HCT116 (cell line): ENCODE measurements at regions not wholly inside any gene's neighbourhood (a gene's known extent, or its start where the extent isn't known, plus 50 kb on each side); places are given as distances from the start of the nearest gene placed in this dataset.

Experiments used
- ATAC-seq: fragments of 200-7000 bp; cut with Tn5 transposase; 2 replicates; pipeline ENCODE4 v1.9.1; 2020; ENCODE audit warnings: mild to moderate bottlenecking, moderate library complexity
- BruUV-seq: library from RNA; stranded (reverse); fragments of 400-500 nt; replicated peaks from 2 replicates; lab custom pipeline; 2021; lab: Mats Ljungman, UMichigan
- CTCF ChIA-PET: fragments of 300-600 bp; sonication (Branson Sonifier 250); formaldehyde crosslinking; loops from one replicate; lab custom pipeline; 2021; ENCODE audit warnings: antibody characterized with exemption; lab: Charles Lee
- POLR2A ChIA-PET: fragments of 300-600, 350-600 bp; sonication (Branson Sonifier 250); formaldehyde crosslinking; loops from one replicate; lab custom pipeline; 2021; ENCODE audit warnings: antibody characterized with exemption; lab: Charles Lee
- RAD21 ChIA-PET, 2 experiments: fragments of 300-600 bp; sonication (Branson Sonifier 250); formaldehyde crosslinking; loops; one replicate each; lab custom pipeline; 2023; ENCODE audit warnings: low total read pairs in 2 of 2; ENCODE audit not compliant: uncharacterized antibody in 2 of 2, unreplicated experiment in 2 of 2, low non-redundant PET in 1 of 2; lab: Charles Lee
- DNase-seq: peaks from one replicate; pipeline ENCODE4 v3.0.0-alpha.2; 2010; ENCODE audit warnings: low read depth, low spot score
- H2AFZ ChIP-seq: fragments of 200-600 bp; shearing (Covaris generic), sonication (generic); 2 replicates; pipeline ENCODE4 v1.6.1; 2017; ENCODE audit warnings: low read depth, mixed run types, mixed read lengths, antibody characterized with exemption, low read length; ENCODE audit not compliant: poor library complexity, severe bottlenecking
- H3K27ac ChIP-seq: 2 replicates; pipeline ENCODE4 v1.5.1; 2012; ENCODE audit warnings: low read depth, low read length
- H3K27me3 ChIP-seq: fragments of 200-600 bp; sonication (generic); 2 replicates; pipeline ENCODE4 v1.6.1; 2016; ENCODE audit warnings: mixed run types, low read length, mixed read lengths; ENCODE audit not compliant: insufficient read depth
- H3K36me3 ChIP-seq, 2 experiments: fragments of 200-500 bp in 1 of 2; fragments of 200-600 bp in 1 of 2; sonication (Bioruptor generic) in 1 of 2; sonication (generic) in 1 of 2; 2 replicates each; pipeline versions ENCODE4 v1.5.1 to v1.6.1; 2014 to 2016; ENCODE audit warnings: low read length in 2 of 2, inconsistent platforms in 1 of 2, mixed read lengths in 1 of 2, mixed run types in 1 of 2; ENCODE audit not compliant: insufficient read depth in 2 of 2, control insufficient read depth in 1 of 2
- H3K4me1 ChIP-seq, 2 experiments: fragments of 200-600 bp in 1 of 2; sonication (generic) in 1 of 2; 2 replicates each; pipeline versions ENCODE4 v1.5.1 to v1.6.1; 2012 to 2017; ENCODE audit warnings: low read length in 2 of 2, inconsistent platforms in 1 of 2, mild to moderate bottlenecking in 1 of 2, mixed read lengths in 1 of 2, mixed run types in 1 of 2, moderate library complexity in 1 of 2; ENCODE audit not compliant: insufficient read depth in 2 of 2, control insufficient read depth in 1 of 2
- H3K4me2 ChIP-seq: fragments of 200-600 bp; sonication (generic); 2 replicates; pipeline ENCODE4 v1.6.1; 2017; ENCODE audit warnings: mixed run types, low read length, mixed read lengths
- H3K4me3 ChIP-seq, 2 experiments: fragments of 200-600 bp in 1 of 2; sonication (generic) in 1 of 2; replicated peaks in 1 of 2; 2 replicates each; pipeline ENCODE4 v1.5.1; 2011 to 2016; ENCODE audit warnings: low read length in 2 of 2, control low read depth in 1 of 2, low read depth in 1 of 2, mild to moderate bottlenecking in 1 of 2, mixed read lengths in 1 of 2, mixed run types in 1 of 2
- H3K79me2 ChIP-seq: fragments of 200-600 bp; sonication (generic); 2 replicates; pipeline ENCODE4 v1.6.1; 2017; ENCODE audit warnings: mild to moderate bottlenecking, mixed run types, low read length, moderate library complexity, mixed read lengths; ENCODE audit not compliant: insufficient read depth
- H3K9ac ChIP-seq: fragments of 200-600 bp; sonication (generic); 2 replicates; pipeline ENCODE4 v1.6.1; 2016; ENCODE audit warnings: low read length, mixed read lengths
- H3K9me2 ChIP-seq: fragments of 200-600 bp; sonication (generic), shearing (Covaris generic); 2 replicates; pipeline ENCODE4 v1.6.1; 2017; ENCODE audit warnings: mixed run types, mild to moderate bottlenecking, moderate library complexity; ENCODE audit not compliant: insufficient read depth
- H3K9me3 ChIP-seq, 2 experiments: fragments of 200-500 bp in 1 of 2; fragments of 200-600 bp in 1 of 2; sonication (Bioruptor generic) in 1 of 2; sonication (generic) in 1 of 2; 2 replicates each; pipeline ENCODE4 v1.6.1; 2014 to 2017; ENCODE audit warnings: low read length in 2 of 2, mixed read lengths in 2 of 2, inconsistent platforms in 1 of 2, low read depth in 1 of 2, mild to moderate bottlenecking in 1 of 2, mixed run types in 1 of 2, moderate library complexity in 1 of 2; ENCODE audit not compliant: control insufficient read depth in 1 of 2, insufficient read depth in 1 of 2
- H4K20me1 ChIP-seq: fragments of 200-600 bp; sonication (generic), shearing (Covaris generic); 2 replicates; pipeline ENCODE4 v1.6.1; 2017; ENCODE audit warnings: mixed run types, mild to moderate bottlenecking, moderate library complexity; ENCODE audit not compliant: insufficient read depth
- CBX3 ChIP-seq: IDR thresholded peaks from 2 replicates; pipeline ENCODE4 v1.6.1; 2012; ENCODE audit warnings: low read depth
- EGR1 ChIP-seq: IDR thresholded peaks from 2 replicates; pipeline ENCODE4 v1.6.1; 2012; ENCODE audit warnings: low read depth
- FOSL1 ChIP-seq: IDR thresholded peaks from 2 replicates; pipeline ENCODE4 v1.6.1; 2012; ENCODE audit warnings: low read depth
- SP1 ChIP-seq: IDR thresholded peaks from 2 replicates; pipeline ENCODE4 v1.6.1; 2012; ENCODE audit warnings: low read depth
- YY1 ChIP-seq: IDR thresholded peaks from 2 replicates; pipeline ENCODE4 v1.6.1; 2011; ENCODE audit warnings: low read length, low read depth, moderate library complexity, mild to moderate bottlenecking; ENCODE audit not compliant: insufficient replicate concordance; ENCODE audit errors: extremely low read depth
- ZFX ChIP-seq: fragments of 450-650 bp; IDR thresholded peaks from 2 replicates; pipeline ENCODE4 v1.6.1; 2017
- ZNF274 ChIP-seq: fragments of 200-500 bp; sonication (Bioruptor generic); IDR thresholded peaks from 2 replicates; pipeline ENCODE4 v1.6.1; 2014; ENCODE audit warnings: mild to moderate bottlenecking, low read depth, low read length, inconsistent platforms
- intact Hi-C: fragments of 100-400 bp; cut with micrococcal nuclease; formaldehyde crosslinking; loops from 2 replicates; pipeline ENCODE4 v1.10.0; 2022
- TF ChIP-seq, protein P1 (sequence below): IDR thresholded peaks from 2 replicates; pipeline ENCODE4 v1.6.1; 2012; ENCODE audit warnings: low read depth
- TF ChIP-seq, protein P2 (sequence below): IDR thresholded peaks from 2 replicates; pipeline ENCODE4 v1.6.1; 2011; ENCODE audit warnings: mild to moderate bottlenecking, low read length, moderate library complexity; ENCODE audit not compliant: insufficient replicate concordance; ENCODE audit errors: extremely low read depth

DNA sequence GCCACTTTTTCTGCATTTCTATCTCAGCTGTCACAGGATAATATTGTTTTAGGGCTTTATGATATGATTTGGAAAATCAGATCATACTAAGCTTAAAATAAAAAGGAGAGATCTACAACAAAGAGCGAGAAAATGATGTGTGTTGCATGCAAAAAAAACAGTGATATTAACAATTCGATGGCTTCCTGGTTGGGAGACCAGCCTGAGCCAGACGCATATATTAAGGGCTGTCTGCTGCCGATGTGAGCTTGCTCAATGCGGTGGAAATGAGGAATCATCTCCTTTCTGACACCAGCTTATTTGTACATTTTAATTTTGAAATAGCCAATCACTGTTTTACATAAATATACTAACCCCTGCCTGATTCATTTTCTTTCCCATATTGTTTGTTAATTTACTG lies 862.6 kb downstream of the USP25 start (continued):
- TF ChIP-seq, protein P1, sequence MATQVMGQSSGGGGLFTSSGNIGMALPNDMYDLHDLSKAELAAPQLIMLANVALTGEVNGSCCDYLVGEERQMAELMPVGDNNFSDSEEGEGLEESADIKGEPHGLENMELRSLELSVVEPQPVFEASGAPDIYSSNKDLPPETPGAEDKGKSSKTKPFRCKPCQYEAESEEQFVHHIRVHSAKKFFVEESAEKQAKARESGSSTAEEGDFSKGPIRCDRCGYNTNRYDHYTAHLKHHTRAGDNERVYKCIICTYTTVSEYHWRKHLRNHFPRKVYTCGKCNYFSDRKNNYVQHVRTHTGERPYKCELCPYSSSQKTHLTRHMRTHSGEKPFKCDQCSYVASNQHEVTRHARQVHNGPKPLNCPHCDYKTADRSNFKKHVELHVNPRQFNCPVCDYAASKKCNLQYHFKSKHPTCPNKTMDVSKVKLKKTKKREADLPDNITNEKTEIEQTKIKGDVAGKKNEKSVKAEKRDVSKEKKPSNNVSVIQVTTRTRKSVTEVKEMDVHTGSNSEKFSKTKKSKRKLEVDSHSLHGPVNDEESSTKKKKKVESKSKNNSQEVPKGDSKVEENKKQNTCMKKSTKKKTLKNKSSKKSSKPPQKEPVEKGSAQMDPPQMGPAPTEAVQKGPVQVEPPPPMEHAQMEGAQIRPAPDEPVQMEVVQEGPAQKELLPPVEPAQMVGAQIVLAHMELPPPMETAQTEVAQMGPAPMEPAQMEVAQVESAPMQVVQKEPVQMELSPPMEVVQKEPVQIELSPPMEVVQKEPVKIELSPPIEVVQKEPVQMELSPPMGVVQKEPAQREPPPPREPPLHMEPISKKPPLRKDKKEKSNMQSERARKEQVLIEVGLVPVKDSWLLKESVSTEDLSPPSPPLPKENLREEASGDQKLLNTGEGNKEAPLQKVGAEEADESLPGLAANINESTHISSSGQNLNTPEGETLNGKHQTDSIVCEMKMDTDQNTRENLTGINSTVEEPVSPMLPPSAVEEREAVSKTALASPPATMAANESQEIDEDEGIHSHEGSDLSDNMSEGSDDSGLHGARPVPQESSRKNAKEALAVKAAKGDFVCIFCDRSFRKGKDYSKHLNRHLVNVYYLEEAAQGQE = no peak
- no peak for TF ChIP-seq CBX3
- no peak for TF ChIP-seq ZFX
- TF ChIP-seq YY1 = no peak
- no peak for TF ChIP-seq ZNF274
- TF ChIP-seq SP1 = no peak

DNA sequence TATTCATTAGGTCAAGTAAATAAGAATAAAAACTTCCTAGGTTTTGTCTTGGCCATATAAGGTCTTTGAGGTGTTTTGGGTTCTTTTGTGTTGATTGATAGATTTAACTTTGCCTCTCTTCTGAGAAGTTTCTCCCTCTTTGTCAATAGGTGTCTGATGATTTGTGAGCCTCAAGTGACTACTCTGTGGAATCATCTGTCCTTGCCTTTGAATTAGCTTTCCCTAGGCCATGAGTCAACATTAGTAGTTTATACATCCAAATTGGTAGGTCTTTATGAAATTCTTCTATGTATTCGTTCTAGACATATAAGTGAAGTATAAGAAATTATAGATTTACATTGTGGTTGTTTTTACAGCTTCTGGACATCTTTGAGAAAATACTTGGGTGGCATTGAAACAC lies 864.4 kb downstream of the USP25 start:
- POLR2A ChIA-PET = no interaction called here
- CTCF ChIA-PET = no interaction called here
- Histone ChIP-seq H3K9ac (no peak overlapping the region), H3K9me2 (no peaks in the 10 kb centered on the region), H3K79me2 (no peaks in the 10 kb centered on the region), H3K27me3 (no peaks in the 10 kb centered on the region), H2AFZ (no peak overlapping the region), H3K4me2 (no peak overlapping the region), H3K4me1 (no peaks in the 10 kb centered on the region), H3K4me3 (no peak overlapping the region), H3K36me3 (no peaks in the 10 kb centered on the region), H3K9me3 (peaks cover 5 to 23% of the 10 kb centered on the region in 2 experiments; a peak in 2 of 4 replicates), H4K20me1 (no peaks in the 10 kb centered on the region), H3K27ac (no peak overlapping the region)
- intact Hi-C loops = no loop called here
- ATAC-seq (no peak), DNase-seq (no peak)
- RAD21 ChIA-PET = no interaction called here
- no TSS peak for BruUV-seq
- TF ChIP-seq CBX3 (no peak), EGR1 (no peak), FOSL1 (no peak)
- TF ChIP-seq, protein P2, sequence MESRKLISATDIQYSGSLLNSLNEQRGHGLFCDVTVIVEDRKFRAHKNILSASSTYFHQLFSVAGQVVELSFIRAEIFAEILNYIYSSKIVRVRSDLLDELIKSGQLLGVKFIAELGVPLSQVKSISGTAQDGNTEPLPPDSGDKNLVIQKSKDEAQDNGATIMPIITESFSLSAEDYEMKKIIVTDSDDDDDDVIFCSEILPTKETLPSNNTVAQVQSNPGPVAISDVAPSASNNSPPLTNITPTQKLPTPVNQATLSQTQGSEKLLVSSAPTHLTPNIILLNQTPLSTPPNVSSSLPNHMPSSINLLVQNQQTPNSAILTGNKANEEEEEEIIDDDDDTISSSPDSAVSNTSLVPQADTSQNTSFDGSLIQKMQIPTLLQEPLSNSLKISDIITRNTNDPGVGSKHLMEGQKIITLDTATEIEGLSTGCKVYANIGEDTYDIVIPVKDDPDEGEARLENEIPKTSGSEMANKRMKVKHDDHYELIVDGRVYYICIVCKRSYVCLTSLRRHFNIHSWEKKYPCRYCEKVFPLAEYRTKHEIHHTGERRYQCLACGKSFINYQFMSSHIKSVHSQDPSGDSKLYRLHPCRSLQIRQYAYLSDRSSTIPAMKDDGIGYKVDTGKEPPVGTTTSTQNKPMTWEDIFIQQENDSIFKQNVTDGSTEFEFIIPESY = no peak
